Ishikawa (cell line): ENCODE measurements at regions not wholly inside any gene's neighbourhood (a gene's known extent, or its start where the extent isn't known, plus 50 kb on each side); places are given as distances from the start of the nearest gene placed in this dataset.

Experiments used
- CEBPB ChIP-seq: IDR thresholded peaks from 2 replicates; pipeline ENCODE4 v1.6.1; 2012
- CREB1 ChIP-seq: IDR thresholded peaks from 2 replicates; pipeline ENCODE4 v1.6.1; 2012; ENCODE audit warnings: low read depth
- EGR1 ChIP-seq: IDR thresholded peaks from 2 replicates; pipeline ENCODE4 v1.6.1; 2012
- EP300 ChIP-seq: IDR thresholded peaks from 2 replicates; pipeline ENCODE4 v1.6.1; 2012; ENCODE audit warnings: borderline replicate concordance
- FOXM1 ChIP-seq: IDR thresholded peaks from 2 replicates; pipeline ENCODE4 v1.6.1; 2012; ENCODE audit warnings: low read depth, borderline replicate concordance
- MAX ChIP-seq: IDR thresholded peaks from 2 replicates; pipeline ENCODE4 v1.6.1; 2012
- NFIC ChIP-seq: IDR thresholded peaks from 2 replicates; pipeline ENCODE4 v1.6.1; 2012
- RAD21 ChIP-seq: IDR thresholded peaks from 2 replicates; pipeline ENCODE4 v1.6.1; 2012; ENCODE audit warnings: low read depth
- REST ChIP-seq: IDR thresholded peaks from 2 replicates; pipeline ENCODE4 v1.6.1; 2012; ENCODE audit warnings: low read depth, mild to moderate bottlenecking
- TAF1 ChIP-seq: IDR thresholded peaks from 2 replicates; pipeline ENCODE4 v1.6.1; 2012; ENCODE audit warnings: low read depth, mild to moderate bottlenecking
- TCF12 ChIP-seq: IDR thresholded peaks from 2 replicates; pipeline ENCODE4 v1.6.1; 2012; ENCODE audit warnings: low read depth
- TEAD4 ChIP-seq: IDR thresholded peaks from 2 replicates; pipeline ENCODE4 v1.6.1; 2012
- USF1 ChIP-seq: IDR thresholded peaks from 2 replicates; pipeline ENCODE4 v1.6.1; 2012
- YY1 ChIP-seq: IDR thresholded peaks from 2 replicates; pipeline ENCODE4 v1.6.1; 2012; ENCODE audit warnings: low read depth
- ZBTB7A ChIP-seq: IDR thresholded peaks from 2 replicates; pipeline ENCODE4 v1.6.1; 2012; ENCODE audit warnings: low read depth

DNA sequence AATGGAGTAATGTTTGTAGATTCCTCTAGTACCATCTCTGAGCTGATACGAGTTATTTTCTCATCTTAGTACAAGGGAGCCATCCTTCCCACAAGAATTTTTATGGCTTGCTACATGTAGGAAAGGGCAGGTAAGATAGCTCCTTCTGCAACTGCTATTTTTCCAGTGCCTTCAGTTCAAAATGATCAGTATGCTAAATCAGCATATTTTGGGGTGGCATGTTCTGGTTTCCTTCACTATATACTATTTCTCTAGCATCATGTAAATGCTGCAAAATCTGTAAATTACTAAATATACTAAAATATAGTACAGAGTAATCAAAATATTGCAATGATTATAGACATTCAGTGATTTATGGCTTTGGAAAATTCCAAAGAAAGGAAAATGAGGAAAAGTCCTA, 1230.0 kb upstream of the CHAC2 start:
- TF ChIP-seq EP300 (no peak), FOXM1 (no peak), MAX (no peak), USF1 (no peak), NFIC (no peak), YY1 (no peak), TCF12 (no peak), REST (no peak), TEAD4 (no peak), EGR1 (no peak), CEBPB (no peak), TAF1 (no peak), ZBTB7A (no peak), CREB1 (no peak), RAD21 (no peak)

GRCh38 chr2:52536929-52537460, 1230.6 kb upstream of the CHAC2 start:
- TF ChIP-seq RAD21 (no peak), FOXM1 (no peak), TAF1 (no peak), REST (no peak), CEBPB (no peak), EGR1 (no peak), TCF12 (no peak)

GRCh38 chr2:52532956-52533355, 1234.6 kb upstream of the CHAC2 start:
- TF ChIP-seq REST (no peak), CEBPB (no peak), EP300 (no peak), YY1 (no peak), EGR1 (no peak), MAX (no peak), TAF1 (no peak), ZBTB7A (no peak), NFIC (no peak), CREB1 (no peak), TEAD4 (no peak)

GRCh38 chr2:52526735-52527134, 1240.9 kb upstream of the CHAC2 start:
- TF ChIP-seq RAD21 (no peak), CREB1 (no peak), CEBPB (no peak), TAF1 (no peak), REST (no peak), USF1 (no peak), EGR1 (no peak)
